HUES6 (cell line): ENCODE measurements at regions not wholly inside any gene's neighbourhood (a gene's known extent, or its start where the extent isn't known, plus 50 kb on each side); places are given as distances from the start of the nearest gene placed in this dataset.

Experiments
- H3K27ac ChIP-seq: 2 replicates; pipeline ENCODE4 v1.7.0; 2013; ENCODE audit warnings: low read depth, mild to moderate bottlenecking, low read length, inconsistent platforms
- H3K27me3 ChIP-seq: 2 replicates; pipeline ENCODE4 v1.6.1; 2013; ENCODE audit warnings: low read length; ENCODE audit not compliant: control insufficient read depth, insufficient read depth
- H3K36me3 ChIP-seq: 2 replicates; pipeline ENCODE4 v1.6.1; 2013; ENCODE audit warnings: low read length; ENCODE audit not compliant: control insufficient read depth, insufficient read depth
- H3K4me1 ChIP-seq: 2 replicates; pipeline ENCODE4 v1.6.1; 2013; ENCODE audit warnings: low read length; ENCODE audit not compliant: control insufficient read depth, insufficient read depth
- H3K4me3 ChIP-seq: 2 replicates; pipeline ENCODE4 v1.5.1; 2013; ENCODE audit warnings: low read depth, low read length
- H3K9ac ChIP-seq: one replicate; pipeline ENCODE4 v1.6.1; 2013; ENCODE audit warnings: mild to moderate bottlenecking, low read length
- H3K9me3 ChIP-seq: 2 replicates; pipeline ENCODE4 v1.6.1; 2013; ENCODE audit warnings: low read depth, low read length; ENCODE audit not compliant: control insufficient read depth, insufficient read depth

- peaks cover 4% of the 10 kb centered on the region; the same call in 1 of the 2 replicates for H3K9me3 ChIP-seq
- H3K4me3 ChIP-seq = no peak overlapping the region
- H3K9ac ChIP-seq = peak overlapping the region; percentile 29
- peaks cover 15% of the 10 kb centered on the region for H3K4me1 ChIP-seq
- H3K27me3 ChIP-seq = no peaks in the 10 kb centered on the region
- H3K36me3 ChIP-seq = no peaks in the 10 kb centered on the region
- H3K27ac ChIP-seq = peak overlapping the region; percentile 72
Observed at GRCh38 chr11:103624708-103625623, 411.5 kb upstream of the DDI1 start.

GRCh38 chr11:103625624-103625965 lies 410.8 kb upstream of the DDI1 start:
- no peak overlapping the region for H3K4me3 ChIP-seq
- no peak overlapping the region; the same call in 1 of the 2 replicates for H3K27ac ChIP-seq
- H3K9me3 ChIP-seq = peaks cover 4% of the 10 kb centered on the region; the same call in 1 of the 2 replicates
- no peaks in the 10 kb centered on the region for H3K36me3 ChIP-seq
- peaks cover 15% of the 10 kb centered on the region for H3K4me1 ChIP-seq
- no peaks in the 10 kb centered on the region for H3K27me3 ChIP-seq
- no peak overlapping the region for H3K9ac ChIP-seq

- no peaks in the 10 kb centered on the region for H3K36me3 ChIP-seq
- no peaks in the 10 kb centered on the region for H3K27me3 ChIP-seq
- H3K4me1 ChIP-seq = peaks cover 18% of the 10 kb centered on the region
- peaks cover 4% of the 10 kb centered on the region; the same call in 1 of the 2 replicates for H3K9me3 ChIP-seq
- H3K27ac ChIP-seq = no peak overlapping the region
- H3K4me3 ChIP-seq = no peak overlapping the region
- no peak overlapping the region for H3K9ac ChIP-seq
Observed at GRCh38 chr11:103628121-103628520, 408.3 kb upstream of the DDI1 start.

DNA sequence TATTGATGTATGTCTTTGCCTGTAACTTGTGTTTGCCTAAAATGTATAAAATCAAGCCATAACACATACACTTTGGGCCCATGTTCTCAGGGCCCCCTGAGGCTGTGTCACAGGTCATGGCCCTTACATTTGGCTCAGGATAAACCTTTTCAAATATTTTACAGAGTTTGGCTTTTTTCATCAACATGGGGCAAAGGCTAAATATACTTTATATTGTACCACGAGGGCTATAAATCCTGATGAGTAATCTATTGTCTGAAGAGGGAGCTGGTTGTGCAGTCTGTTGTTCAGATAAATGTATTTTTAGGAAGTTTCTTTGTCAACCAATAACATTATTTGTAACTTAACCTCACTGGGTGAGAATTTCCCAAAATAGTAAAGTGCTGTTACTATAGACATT lies 404.6 kb upstream of the DDI1 start:
- H3K4me3 ChIP-seq = no peak overlapping the region
- H3K9me3 ChIP-seq = peaks cover 5% of the 10 kb centered on the region
- peaks cover 10% of the 10 kb centered on the region for H3K4me1 ChIP-seq
- no peak overlapping the region for H3K27ac ChIP-seq
- H3K27me3 ChIP-seq = no peaks in the 10 kb centered on the region
- no peak overlapping the region for H3K9ac ChIP-seq
- no peaks in the 10 kb centered on the region for H3K36me3 ChIP-seq

GRCh38 chr11:103633068-103633788 lies 403.2 kb upstream of the DDI1 start:
- no peak overlapping the region for H3K9ac ChIP-seq
- H3K36me3 ChIP-seq = no peaks in the 10 kb centered on the region
- no peaks in the 10 kb centered on the region for H3K27me3 ChIP-seq
- H3K4me1 ChIP-seq = peaks cover 10% of the 10 kb centered on the region
- H3K4me3 ChIP-seq = no peak overlapping the region
- peak overlapping the region; percentile 45; the same call in 1 of the 2 replicates for H3K27ac ChIP-seq
- peaks cover 9% of the 10 kb centered on the region for H3K9me3 ChIP-seq

- no peak overlapping the region for H3K9ac ChIP-seq
- H3K27me3 ChIP-seq = no peaks in the 10 kb centered on the region
- no peak overlapping the region for H3K4me3 ChIP-seq
- H3K36me3 ChIP-seq = no peaks in the 10 kb centered on the region
- H3K4me1 ChIP-seq = peaks cover 10% of the 10 kb centered on the region
- peaks cover 9% of the 10 kb centered on the region for H3K9me3 ChIP-seq
- H3K27ac ChIP-seq = peak overlapping the region; percentile 45; the same call in 1 of the 2 replicates
Observed at GRCh38 chr11:103633819-103634590, 402.4 kb upstream of the DDI1 start.

- Histone ChIP-seq H3K27me3 (no peaks in the 10 kb centered on the region), H3K9ac (no peak overlapping the region), H3K36me3 (no peaks in the 10 kb centered on the region), H3K4me1 (peaks cover 10% of the 10 kb centered on the region), H3K9me3 (peaks cover 6% of the 10 kb centered on the region; the same call in 1 of the 2 replicates), H3K27ac (no peak overlapping the region), H3K4me3 (no peak overlapping the region)
Observed at GRCh38 chr11:103636232-103636631, 400.2 kb upstream of the DDI1 start.

DNA sequence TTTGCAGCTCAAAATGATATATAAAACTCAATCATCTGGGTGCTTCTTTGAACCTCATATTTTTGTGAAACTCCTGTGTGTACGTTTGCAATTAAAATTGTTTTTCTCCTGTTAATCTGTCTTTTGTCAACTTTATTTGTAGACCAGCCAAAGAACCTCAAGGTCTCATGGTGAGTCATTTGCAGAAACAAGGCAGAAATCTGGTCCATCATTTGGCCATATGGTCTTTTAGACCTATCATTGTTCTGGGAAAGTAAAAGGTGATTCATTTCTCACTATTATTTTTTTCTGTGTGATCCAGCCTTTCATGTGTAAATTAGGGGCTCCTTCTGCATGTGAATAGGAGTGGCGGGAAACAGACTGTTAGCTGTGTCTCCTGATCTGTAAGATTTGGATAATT lies 399.1 kb upstream of the DDI1 start:
- Histone ChIP-seq H3K9me3 (peaks cover 6% of the 10 kb centered on the region; the same call in 1 of the 2 replicates), H3K4me3 (no peak overlapping the region), H3K9ac (no peak overlapping the region), H3K4me1 (peaks cover 10% of the 10 kb centered on the region), H3K36me3 (no peaks in the 10 kb centered on the region), H3K27ac (no peak overlapping the region), H3K27me3 (no peaks in the 10 kb centered on the region)

DNA sequence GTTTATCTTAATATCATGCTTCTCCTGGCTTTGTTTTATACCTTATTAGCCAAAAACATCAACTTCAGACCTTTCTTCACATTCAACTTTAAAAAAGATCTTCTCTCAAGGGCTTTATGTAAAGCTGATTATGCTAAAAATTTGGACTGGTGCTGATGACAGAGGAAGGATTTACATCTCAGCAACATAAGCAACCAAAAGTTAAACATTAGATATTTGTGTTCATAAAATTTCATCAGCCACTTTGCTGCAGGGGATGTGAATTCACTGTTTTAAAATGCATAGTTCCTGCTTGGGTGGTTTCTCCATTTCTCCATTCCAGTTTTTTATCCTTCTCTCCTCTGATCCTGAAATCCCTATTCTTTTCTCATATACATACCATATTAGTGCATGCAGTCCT lies 398.6 kb upstream of the DDI1 start:
- Histone ChIP-seq H3K9me3 (peaks cover 6% of the 10 kb centered on the region; the same call in 1 of the 2 replicates), H3K36me3 (no peaks in the 10 kb centered on the region), H3K27ac (no peak overlapping the region), H3K27me3 (no peaks in the 10 kb centered on the region), H3K4me1 (peaks cover 10% of the 10 kb centered on the region), H3K9ac (no peak overlapping the region), H3K4me3 (no peak overlapping the region)

GRCh38 chr11:103644676-103645075 lies 391.8 kb upstream of the DDI1 start:
- Histone ChIP-seq H3K9ac (no peak overlapping the region), H3K4me3 (no peak overlapping the region), H3K27ac (no peak overlapping the region), H3K36me3 (no peaks in the 10 kb centered on the region), H3K4me1 (no peaks in the 10 kb centered on the region), H3K27me3 (no peaks in the 10 kb centered on the region), H3K9me3 (no peaks in the 10 kb centered on the region)
